Prostate gland (tissue), 2 donors: ENCODE measurements at regions not wholly inside any gene's neighbourhood (a gene's known extent, or its start where the extent isn't known, plus 50 kb on each side); places are given as distances from the start of the nearest gene placed in this dataset.

ENCODE experiments used
- POLR2AphosphoS5 ChIP-seq: sonication (generic); formaldehyde crosslinking; IDR thresholded peaks from one replicate; pipeline ENCODE4 v1.6.1; 2017; ENCODE audit warnings: antibody characterized with exemption
- TF ChIP-seq, protein P1 (sequence below), 4 experiments: fragments of 200-600 bp in 2 of 4; fragments of 450-650 bp in 2 of 4; sonication (generic) in 2 of 4; IDR thresholded peaks; 1 replicate in 3 of 4; 2 replicates in 1 of 4; pipeline ENCODE4 v1.5.1; 2016 to 2019; ENCODE audit warnings: antibody characterized with exemption in 4 of 4, mild to moderate bottlenecking in 2 of 4, moderate library complexity in 2 of 4

DNA sequence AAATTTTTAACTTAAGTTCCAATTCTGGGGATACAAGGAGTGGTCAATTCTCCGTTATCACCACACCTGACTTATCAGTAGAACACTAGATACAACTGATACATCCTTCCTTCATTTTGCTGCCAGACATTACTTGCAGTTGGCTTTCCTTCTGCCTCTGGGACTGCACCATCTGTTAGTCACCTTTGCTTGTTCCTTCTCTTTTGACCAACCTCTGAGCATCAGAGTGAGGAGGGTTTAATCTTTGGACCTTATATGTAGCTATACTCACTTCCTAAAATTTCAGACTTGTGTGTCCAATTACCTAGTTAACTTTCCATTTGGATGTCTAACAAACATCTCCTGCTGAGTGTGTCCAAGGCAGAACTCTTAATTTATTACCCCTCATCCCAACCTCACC is 330.7 kb downstream of the PTTG2 start:
- TF ChIP-seq, protein P1, sequence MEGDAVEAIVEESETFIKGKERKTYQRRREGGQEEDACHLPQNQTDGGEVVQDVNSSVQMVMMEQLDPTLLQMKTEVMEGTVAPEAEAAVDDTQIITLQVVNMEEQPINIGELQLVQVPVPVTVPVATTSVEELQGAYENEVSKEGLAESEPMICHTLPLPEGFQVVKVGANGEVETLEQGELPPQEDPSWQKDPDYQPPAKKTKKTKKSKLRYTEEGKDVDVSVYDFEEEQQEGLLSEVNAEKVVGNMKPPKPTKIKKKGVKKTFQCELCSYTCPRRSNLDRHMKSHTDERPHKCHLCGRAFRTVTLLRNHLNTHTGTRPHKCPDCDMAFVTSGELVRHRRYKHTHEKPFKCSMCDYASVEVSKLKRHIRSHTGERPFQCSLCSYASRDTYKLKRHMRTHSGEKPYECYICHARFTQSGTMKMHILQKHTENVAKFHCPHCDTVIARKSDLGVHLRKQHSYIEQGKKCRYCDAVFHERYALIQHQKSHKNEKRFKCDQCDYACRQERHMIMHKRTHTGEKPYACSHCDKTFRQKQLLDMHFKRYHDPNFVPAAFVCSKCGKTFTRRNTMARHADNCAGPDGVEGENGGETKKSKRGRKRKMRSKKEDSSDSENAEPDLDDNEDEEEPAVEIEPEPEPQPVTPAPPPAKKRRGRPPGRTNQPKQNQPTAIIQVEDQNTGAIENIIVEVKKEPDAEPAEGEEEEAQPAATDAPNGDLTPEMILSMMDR (IDR thresholded peaks at IDR 0.05): no peak
- TF ChIP-seq POLR2AphosphoS5: no peak
